ENCODE measurements at regions not wholly inside any gene's neighbourhood (a gene's known extent, or its start where the extent isn't known, plus 50 kb on each side); places are given as distances from the start of the nearest gene placed in this dataset.

DNA sequence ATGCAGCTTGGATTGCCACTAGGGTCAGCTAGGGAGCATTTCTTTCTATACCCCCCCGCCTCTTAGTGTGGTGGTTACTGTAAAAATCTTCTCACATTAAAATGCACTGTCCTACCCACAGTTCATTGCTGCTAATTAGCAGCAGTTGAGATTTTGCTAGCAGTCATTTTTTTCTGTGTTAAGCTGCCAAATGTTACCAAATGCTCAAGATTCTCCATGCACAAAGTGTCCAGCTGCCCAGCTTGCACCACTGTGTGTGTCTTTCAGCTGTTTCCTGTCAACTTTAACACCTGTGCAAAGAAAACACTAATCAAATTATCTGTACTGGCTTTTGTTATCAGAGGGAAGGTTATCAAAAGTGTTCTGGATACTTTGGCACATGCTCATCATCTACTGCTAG is 679.3 kb downstream of the NR4A2 start:
- ATAC-seq (ENCODE audit: low read depth) (no peak), DNase-seq (ENCODE audit: low spot score) (no peak)
- no peak for TF ChIP-seq CTCF (IDR thresholded peaks at IDR 0.05; ENCODE audit: poor library complexity, severe bottlenecking)
- H3K4me1 ChIP-seq (ENCODE audit: insufficient read depth, poor library complexity, severe bottlenecking), result no peaks in the 10 kb centered on the region
- H3K4me3 ChIP-seq (ENCODE audit: severe bottlenecking), result no peak overlapping the region
- no peaks in the 10 kb centered on the region for H3K36me3 ChIP-seq (ENCODE audit: low read depth)
- H3K27ac ChIP-seq (ENCODE audit: poor library complexity, severe bottlenecking), result no peak overlapping the region
- H3K9me3 ChIP-seq (ENCODE audit: severe bottlenecking), result no peaks in the 10 kb centered on the region
- H3K27me3 ChIP-seq (ENCODE audit: insufficient read depth, poor library complexity, severe bottlenecking), result peaks cover 3% of the 10 kb centered on the region

DNA sequence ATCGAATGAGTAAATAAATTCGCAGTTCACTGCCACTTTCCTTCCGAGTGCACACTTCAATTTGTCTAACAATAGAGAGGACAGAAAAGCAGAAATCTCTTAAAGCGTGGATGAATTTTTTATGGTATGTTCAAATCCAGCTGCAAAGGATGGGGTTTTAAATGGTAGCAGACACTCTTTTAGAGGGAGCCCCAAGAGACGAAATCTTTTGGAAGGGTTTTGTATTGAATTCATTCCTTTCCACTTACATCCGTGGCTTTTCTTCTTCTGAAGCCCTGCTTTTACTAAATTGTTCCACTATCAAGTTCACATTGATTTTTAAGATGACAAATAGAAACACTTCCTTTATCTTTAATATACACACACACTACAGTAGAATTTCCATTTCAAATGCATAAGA is 680.7 kb downstream of the NR4A2 start:
- Histone ChIP-seq H3K27ac (ENCODE audit: poor library complexity, severe bottlenecking) (no peak overlapping the region), H3K9me3 (ENCODE audit: severe bottlenecking) (no peaks in the 10 kb centered on the region), H3K27me3 (ENCODE audit: insufficient read depth, poor library complexity, severe bottlenecking) (peaks cover 3% of the 10 kb centered on the region), H3K36me3 (ENCODE audit: low read depth) (no peaks in the 10 kb centered on the region), H3K4me1 (ENCODE audit: insufficient read depth, poor library complexity, severe bottlenecking) (no peaks in the 10 kb centered on the region), H3K4me3 (ENCODE audit: severe bottlenecking) (no peak overlapping the region)
- DNase-seq (ENCODE audit: low spot score) (no peak), ATAC-seq (ENCODE audit: low read depth) (no peak)
- TF ChIP-seq CTCF (IDR thresholded peaks at IDR 0.05; ENCODE audit: poor library complexity, severe bottlenecking), result no peak

DNA sequence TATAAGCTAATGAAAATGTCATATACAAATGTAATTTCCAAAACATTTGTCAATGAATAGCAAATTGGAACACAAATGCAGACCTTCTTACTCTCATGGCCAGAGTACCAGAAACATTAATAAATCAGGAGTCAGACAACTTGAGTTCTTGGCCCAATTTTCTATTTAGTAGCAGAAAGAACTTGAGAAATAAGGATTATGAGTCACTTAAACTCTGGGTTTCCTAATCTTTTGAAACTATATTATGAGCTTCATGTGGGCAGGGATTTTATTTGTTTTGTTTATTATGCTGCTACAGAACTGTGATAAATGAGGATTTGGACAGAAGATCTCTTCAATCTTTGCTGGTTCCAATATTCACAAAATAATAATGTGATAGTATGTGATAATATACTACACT is 686.7 kb downstream of the NR4A2 start:
- no peak for ATAC-seq (ENCODE audit: low read depth)
- no peak overlapping the region for H3K4me3 ChIP-seq (ENCODE audit: severe bottlenecking)
- no peaks in the 10 kb centered on the region for H3K36me3 ChIP-seq (ENCODE audit: low read depth)
- H3K27me3 ChIP-seq (ENCODE audit: insufficient read depth, poor library complexity, severe bottlenecking), result no peaks in the 10 kb centered on the region
- no peaks in the 10 kb centered on the region for H3K9me3 ChIP-seq (ENCODE audit: severe bottlenecking)
- no peak for DNase-seq (ENCODE audit: low spot score)
- H3K4me1 ChIP-seq (ENCODE audit: insufficient read depth, poor library complexity, severe bottlenecking), result no peaks in the 10 kb centered on the region
- no peak for TF ChIP-seq CTCF (IDR thresholded peaks at IDR 0.05; ENCODE audit: poor library complexity, severe bottlenecking)
- H3K27ac ChIP-seq (ENCODE audit: poor library complexity, severe bottlenecking), result no peak overlapping the region

DNA sequence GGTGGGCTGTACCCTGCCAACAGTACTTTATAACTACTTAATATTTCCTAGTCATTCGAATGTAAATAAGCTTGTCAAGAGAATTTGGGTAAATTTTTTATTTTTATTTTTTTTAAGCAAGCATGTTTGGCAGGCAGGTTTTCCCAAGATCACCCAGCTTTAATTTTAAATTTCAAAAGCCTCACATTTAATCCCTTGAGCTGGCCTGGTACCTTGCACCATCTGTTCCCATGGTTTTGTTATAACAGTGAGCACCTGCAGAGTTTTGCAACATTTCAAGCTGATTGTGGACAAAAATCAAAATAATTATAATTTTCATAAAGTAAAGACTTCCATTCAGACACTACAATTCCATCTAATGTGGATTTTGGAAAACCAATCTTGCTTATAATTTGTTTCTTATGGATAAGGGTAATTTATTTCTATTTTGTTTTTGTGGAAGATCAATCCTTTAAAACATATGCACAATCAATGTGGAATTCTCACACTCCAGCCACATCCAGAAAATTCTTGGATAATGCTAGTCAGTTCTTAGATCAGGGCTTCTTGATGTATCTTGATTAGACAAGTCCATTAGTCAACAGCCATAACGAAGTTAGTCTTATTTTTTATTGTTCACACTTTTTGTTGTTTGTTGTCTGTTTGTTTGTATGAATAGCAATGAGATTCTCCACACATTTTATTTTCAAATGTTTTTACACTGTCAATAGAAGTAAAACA is 689.3 kb downstream of the NR4A2 start:
- Histone ChIP-seq H3K4me1 (ENCODE audit: insufficient read depth, poor library complexity, severe bottlenecking) (no peaks in the 10 kb centered on the region), H3K9me3 (ENCODE audit: severe bottlenecking) (no peaks in the 10 kb centered on the region), H3K36me3 (ENCODE audit: low read depth) (no peaks in the 10 kb centered on the region), H3K27me3 (ENCODE audit: insufficient read depth, poor library complexity, severe bottlenecking) (no peaks in the 10 kb centered on the region), H3K27ac (ENCODE audit: poor library complexity, severe bottlenecking) (no peak overlapping the region), H3K4me3 (ENCODE audit: severe bottlenecking) (no peak overlapping the region)
- no peak for TF ChIP-seq CTCF (IDR thresholded peaks at IDR 0.05; ENCODE audit: poor library complexity, severe bottlenecking)
- DNase-seq (ENCODE audit: low spot score) (no peak), ATAC-seq (ENCODE audit: low read depth) (no peak)

DNA sequence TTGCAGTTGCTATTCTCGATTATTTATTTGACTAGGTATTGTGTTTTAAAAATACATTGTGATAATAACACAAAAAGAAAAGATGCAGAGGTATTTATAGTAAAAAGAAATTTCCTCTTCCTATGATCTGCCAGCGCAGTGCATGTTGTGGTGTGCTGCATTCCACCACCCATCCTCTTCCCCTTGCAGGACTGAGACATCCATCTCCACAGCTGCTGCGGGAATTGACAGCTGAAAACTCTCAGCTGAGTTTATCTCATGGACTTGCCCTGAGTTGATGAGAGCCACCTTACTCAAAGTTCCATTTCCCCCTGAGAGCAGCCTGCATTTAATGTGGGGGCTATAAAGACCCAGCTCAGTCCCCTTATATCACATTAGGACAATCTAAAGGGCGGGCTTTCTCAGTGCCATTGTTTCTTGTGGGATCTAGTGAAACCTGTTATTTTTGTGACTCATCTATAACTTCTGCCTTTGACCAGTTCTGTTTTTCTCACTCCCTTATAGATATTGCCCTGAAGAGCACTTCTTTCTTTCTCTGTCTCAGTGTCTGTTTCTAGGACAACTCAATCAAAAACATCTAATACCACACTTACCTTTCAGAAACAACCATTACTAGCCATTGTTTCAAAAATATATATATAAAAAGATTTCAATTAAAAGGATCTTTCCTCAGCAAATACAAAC is 698.5 kb downstream of the NR4A2 start:
- DNase-seq (ENCODE audit: low spot score) (no peak), ATAC-seq (ENCODE audit: low read depth) (no peak)
- Histone ChIP-seq H3K4me1 (ENCODE audit: insufficient read depth, poor library complexity, severe bottlenecking) (no peaks in the 10 kb centered on the region), H3K4me3 (ENCODE audit: severe bottlenecking) (no peak overlapping the region), H3K9me3 (ENCODE audit: severe bottlenecking) (no peaks in the 10 kb centered on the region), H3K27ac (ENCODE audit: poor library complexity, severe bottlenecking) (no peak overlapping the region), H3K36me3 (ENCODE audit: low read depth) (no peaks in the 10 kb centered on the region), H3K27me3 (ENCODE audit: insufficient read depth, poor library complexity, severe bottlenecking) (no peaks in the 10 kb centered on the region)
- no peak for TF ChIP-seq CTCF (IDR thresholded peaks at IDR 0.05; ENCODE audit: poor library complexity, severe bottlenecking)
